Heart left ventricle (tissue), 13 donors: ENCODE measurements at regions not wholly inside any gene's neighbourhood (a gene's known extent, or its start where the extent isn't known, plus 50 kb on each side); places are given as distances from the start of the nearest gene placed in this dataset.

Experiments used
- CTCF ChIP-seq, 12 donors: fragments of 200-600 bp; sonication (generic) in 4 of 12; IDR thresholded peaks; one replicate each; pipeline versions ENCODE4 v1.5.0 to v1.8.0; 2018 to 2022; ENCODE audit warnings: antibody characterized with exemption in 12 of 12, mild to moderate bottlenecking in 5 of 12
- POLR2A ChIP-seq, 2 donors: fragments of 450-650 bp; IDR thresholded peaks; one replicate each; pipeline ENCODE4 v1.6.1; 2017; ENCODE audit warnings: antibody characterized with exemption in 2 of 2, mild to moderate bottlenecking in 2 of 2, moderate library complexity in 2 of 2
- donor health status: ischemic (EF 13 %, LVEDD 7.1; RV severe dilation, severe dysfunction).
- donor health status: DM: no; HTN: yes; CAD: no.
- donor health status: DM: no; HTN: no; CAD: no.
- donor health status: ischemic (EF 25% LVEDD 6.9; RV normal size, moderate dysfunction).
- donor health status: ischemic (EF 25% LVEDD 5.7; RV mildly dilated, moderate dysfunction).
- donor health status: ischemic (EF 35%, LVEDD 5.7; RV mildly dilated, moderate dysfunction).
- donor health status: nonischemic (EF 11% LVEDD 7.7; RV severe dilation, severe dysfunction).
- donor health status: DM: yes; HTN: yes; CAD: no.
- donor health status: PGD.
- donor health status: ischemic (EF 29% LVEDD 5.4; RV normal size, mild dysfunction).
- donor health status: nonischemic (EF 23%, LVEDD 6.1; RV moderate dilation, normal function).

DNA sequence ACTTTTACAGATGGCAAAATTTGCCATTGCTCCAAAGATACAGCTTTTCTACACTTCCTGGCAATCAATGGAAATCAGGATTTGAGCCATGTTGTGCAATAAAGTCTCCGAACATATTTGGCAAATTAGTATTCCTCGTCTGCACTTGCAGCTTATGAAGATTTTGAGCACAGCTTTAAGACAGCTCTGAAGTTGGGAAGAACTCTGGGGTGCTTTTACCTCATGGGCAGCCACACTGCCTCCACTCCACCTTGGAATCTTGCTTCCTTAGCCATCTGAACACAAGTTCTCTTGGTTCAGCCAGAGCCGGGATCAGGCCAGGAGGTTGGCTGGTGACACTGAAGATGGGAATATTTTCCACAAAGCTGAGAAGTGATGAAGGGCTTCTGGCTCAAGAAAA is 191.2 kb downstream of the CWF19L2 start:
- TF ChIP-seq CTCF (IDR thresholded peaks at IDR 0.05) (no peak), POLR2A (IDR thresholded peaks at IDR 0.05) (no peak)
